Neural progenitor cell (in vitro differentiated cells): ENCODE measurements at regions not wholly inside any gene's neighbourhood (a gene's known extent, or its start where the extent isn't known, plus 50 kb on each side); places are given as distances from the start of the nearest gene placed in this dataset.
"Not testable (repeated sequence)": the region's sequence is repeated elsewhere in the genome, so short reads cannot be mapped to it uniquely, and the experiment has no call there.

Experiments used
- EZH2 ChIP-seq: fragments of 200-600 bp; sonication (generic); IDR thresholded peaks from 2 replicates; pipeline ENCODE4 v1.6.1; 2017; ENCODE audit warnings: antibody characterized with exemption, mild to moderate bottlenecking, moderate library complexity
- TF ChIP-seq, protein P1 (sequence below): fragments of 200-600 bp; sonication (generic); IDR thresholded peaks from 2 replicates; pipeline ENCODE4 v1.5.1; 2017; ENCODE audit warnings: antibody characterized with exemption, mild to moderate bottlenecking

DNA sequence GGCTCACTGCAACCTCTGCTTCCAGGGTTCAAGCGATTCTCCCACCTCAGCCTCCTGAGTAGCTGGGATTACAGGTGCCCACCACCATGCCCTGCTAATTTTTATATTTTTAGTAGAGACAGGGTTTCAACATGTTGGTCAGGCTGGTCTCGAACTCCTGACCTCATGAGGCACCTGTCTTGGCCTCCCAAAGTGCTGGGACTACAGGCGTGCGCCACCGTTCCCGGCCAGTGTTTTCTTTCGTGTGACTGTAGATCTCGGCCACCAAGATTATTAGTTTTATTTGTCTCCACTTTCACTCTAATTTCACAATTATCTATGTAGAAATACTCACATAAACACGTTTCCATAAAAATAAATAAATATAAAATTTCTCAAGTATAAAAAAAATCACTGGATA is 665.4 kb upstream of the RAG2 start:
- TF ChIP-seq, protein P1, sequence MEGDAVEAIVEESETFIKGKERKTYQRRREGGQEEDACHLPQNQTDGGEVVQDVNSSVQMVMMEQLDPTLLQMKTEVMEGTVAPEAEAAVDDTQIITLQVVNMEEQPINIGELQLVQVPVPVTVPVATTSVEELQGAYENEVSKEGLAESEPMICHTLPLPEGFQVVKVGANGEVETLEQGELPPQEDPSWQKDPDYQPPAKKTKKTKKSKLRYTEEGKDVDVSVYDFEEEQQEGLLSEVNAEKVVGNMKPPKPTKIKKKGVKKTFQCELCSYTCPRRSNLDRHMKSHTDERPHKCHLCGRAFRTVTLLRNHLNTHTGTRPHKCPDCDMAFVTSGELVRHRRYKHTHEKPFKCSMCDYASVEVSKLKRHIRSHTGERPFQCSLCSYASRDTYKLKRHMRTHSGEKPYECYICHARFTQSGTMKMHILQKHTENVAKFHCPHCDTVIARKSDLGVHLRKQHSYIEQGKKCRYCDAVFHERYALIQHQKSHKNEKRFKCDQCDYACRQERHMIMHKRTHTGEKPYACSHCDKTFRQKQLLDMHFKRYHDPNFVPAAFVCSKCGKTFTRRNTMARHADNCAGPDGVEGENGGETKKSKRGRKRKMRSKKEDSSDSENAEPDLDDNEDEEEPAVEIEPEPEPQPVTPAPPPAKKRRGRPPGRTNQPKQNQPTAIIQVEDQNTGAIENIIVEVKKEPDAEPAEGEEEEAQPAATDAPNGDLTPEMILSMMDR = not testable (repeated sequence)
- not testable (repeated sequence) for TF ChIP-seq EZH2
